GM21528 (cell line): ENCODE measurements at regions not wholly inside any gene's neighbourhood (a gene's known extent, or its start where the extent isn't known, plus 50 kb on each side); places are given as distances from the start of the nearest gene placed in this dataset.
"Not testable (repeated sequence)": the region's sequence is repeated elsewhere in the genome, so short reads cannot be mapped to it uniquely, and the experiment has no call there.

ENCODE experiments used
- ATAC-seq: cut with Tn5 transposase; IDR thresholded peaks from one replicate; pipeline ENCODE4 v1.9.1; 2021; ENCODE audit warnings: mild to moderate bottlenecking, moderate library complexity; ENCODE audit not compliant: unreplicated experiment, low FRiP score

- ATAC-seq = no peak
Observed at GRCh38 chr9:11676821-11677220, 1016.4 kb upstream of the TYRP1 start.

- no peak for ATAC-seq
Observed at GRCh38 chr9:11686733-11687132, 1006.5 kb upstream of the TYRP1 start.

- no peak for ATAC-seq
Observed at GRCh38 chr9:11697126-11697525, 996.1 kb upstream of the TYRP1 start.

GRCh38 chr9:11701706-11702105, 991.5 kb upstream of the TYRP1 start:
- no peak for ATAC-seq

GRCh38 chr9:11702548-11702947, 990.6 kb upstream of the TYRP1 start:
- no peak for ATAC-seq

- not testable (repeated sequence) for ATAC-seq
Observed at GRCh38 chr9:11704198-11704597, 989.0 kb upstream of the TYRP1 start.

- ATAC-seq = no peak
Observed at GRCh38 chr9:11708899-11709298, 984.3 kb upstream of the TYRP1 start.

GRCh38 chr9:11709567-11709966, 983.6 kb upstream of the TYRP1 start:
- no peak for ATAC-seq

- ATAC-seq = no peak
Observed at GRCh38 chr9:11713077-11713476, 980.1 kb upstream of the TYRP1 start.

- no peak for ATAC-seq
Observed at GRCh38 chr9:11722957-11723356, 970.2 kb upstream of the TYRP1 start.

GRCh38 chr9:11726659-11727058, 966.5 kb upstream of the TYRP1 start:
- ATAC-seq = no peak

- ATAC-seq = no peak
Observed at GRCh38 chr9:11735391-11735790, 957.8 kb upstream of the TYRP1 start.

- no peak for ATAC-seq
Observed at GRCh38 chr9:11742471-11742870, 950.7 kb upstream of the TYRP1 start.

GRCh38 chr9:11743356-11743755, 949.8 kb upstream of the TYRP1 start:
- no peak for ATAC-seq

GRCh38 chr9:11749396-11749795, 943.8 kb upstream of the TYRP1 start:
- ATAC-seq = no peak

GRCh38 chr9:11755951-11756350, 937.2 kb upstream of the TYRP1 start:
- no peak for ATAC-seq

GRCh38 chr9:11757408-11757807, 935.8 kb upstream of the TYRP1 start:
- ATAC-seq = no peak

GRCh38 chr9:11758016-11758415, 935.2 kb upstream of the TYRP1 start:
- ATAC-seq = no peak

- ATAC-seq = no peak
Observed at GRCh38 chr9:11779971-11780370, 913.2 kb upstream of the TYRP1 start.

GRCh38 chr9:11792870-11793269, 900.3 kb upstream of the TYRP1 start:
- ATAC-seq = no peak

GRCh38 chr9:11794984-11795383, 898.2 kb upstream of the TYRP1 start:
- ATAC-seq = no peak

GRCh38 chr9:11805969-11806368, 887.2 kb upstream of the TYRP1 start:
- no peak for ATAC-seq

GRCh38 chr9:11821306-11821975, 871.7 kb upstream of the TYRP1 start:
- ATAC-seq = no peak
